ENCODE measurements at regions not wholly inside any gene's neighbourhood (a gene's known extent, or its start where the extent isn't known, plus 50 kb on each side); places are given as distances from the start of the nearest gene placed in this dataset.

GRCh38 chr2:16277117-16277516 is 336.8 kb downstream of the MYCN start:
- H3K27me3 Mint-ChIP-seq (ENCODE audit: unreplicated experiment): no peaks in the 10 kb centered on the region
- H3K9me3 Mint-ChIP-seq (ENCODE audit: unreplicated experiment): no peaks in the 10 kb centered on the region
- H3K4me3 Mint-ChIP-seq (ENCODE audit: unreplicated experiment): no peak overlapping the region
- H3K36me3 Mint-ChIP-seq (ENCODE audit: low read depth, unreplicated experiment): no peaks in the 10 kb centered on the region
- DNase-seq (ENCODE audit: low spot score): no peak
- no peak overlapping the region for H3K27ac Mint-ChIP-seq (ENCODE audit: unreplicated experiment)
- H3K4me1 Mint-ChIP-seq (ENCODE audit: unreplicated experiment): no peaks in the 10 kb centered on the region
- TF ChIP-seq CTCF (IDR thresholded peaks at IDR 0.05; ENCODE audit: unreplicated experiment): no peak

- no peaks in the 10 kb centered on the region for H3K27me3 Mint-ChIP-seq (ENCODE audit: unreplicated experiment)
- no peak for TF ChIP-seq CTCF (IDR thresholded peaks at IDR 0.05; ENCODE audit: unreplicated experiment)
- no peaks in the 10 kb centered on the region for H3K4me1 Mint-ChIP-seq (ENCODE audit: unreplicated experiment)
- no peaks in the 10 kb centered on the region for H3K9me3 Mint-ChIP-seq (ENCODE audit: unreplicated experiment)
- no peak overlapping the region for H3K27ac Mint-ChIP-seq (ENCODE audit: unreplicated experiment)
- H3K36me3 Mint-ChIP-seq (ENCODE audit: low read depth, unreplicated experiment): no peaks in the 10 kb centered on the region
- no peak overlapping the region for H3K4me3 Mint-ChIP-seq (ENCODE audit: unreplicated experiment)
- no peak for DNase-seq (ENCODE audit: low spot score)
These were observed 335.3 kb downstream of the MYCN start for GRCh38 chr2:16275661-16276060.

GRCh38 chr2:16275131-16275530 is 334.8 kb downstream of the MYCN start:
- Mint-ChIP-seq H3K27me3 (ENCODE audit: unreplicated experiment) (no peaks in the 10 kb centered on the region), H3K4me3 (ENCODE audit: unreplicated experiment) (no peak overlapping the region), H3K4me1 (ENCODE audit: unreplicated experiment) (no peaks in the 10 kb centered on the region), H3K9me3 (ENCODE audit: unreplicated experiment) (no peaks in the 10 kb centered on the region), H3K36me3 (ENCODE audit: low read depth, unreplicated experiment) (no peaks in the 10 kb centered on the region), H3K27ac (ENCODE audit: unreplicated experiment) (no peak overlapping the region)
- no peak for TF ChIP-seq CTCF (IDR thresholded peaks at IDR 0.05; ENCODE audit: unreplicated experiment)
- DNase-seq (ENCODE audit: low spot score): no peak

DNA sequence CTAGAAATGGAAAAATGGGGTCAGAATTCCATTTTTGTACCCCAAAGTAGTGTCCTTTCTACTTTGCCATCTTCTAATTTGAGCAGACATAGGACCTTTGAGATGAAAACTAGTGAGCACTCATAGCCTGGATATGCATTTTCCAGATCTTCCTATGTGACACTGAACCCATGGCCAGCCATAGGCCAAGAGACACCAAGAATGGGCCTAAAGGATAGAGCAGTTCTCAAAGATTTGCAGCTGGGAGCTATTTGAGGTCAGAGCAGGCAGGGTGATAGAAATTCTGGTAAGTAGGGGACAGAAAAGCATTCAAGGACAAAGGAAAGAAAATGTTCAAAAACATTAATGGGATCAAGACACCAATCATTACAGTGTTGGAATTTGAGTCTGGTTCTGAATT is 332.8 kb downstream of the MYCN start:
- DNase-seq (ENCODE audit: low spot score): no peak
- H3K4me3 Mint-ChIP-seq (ENCODE audit: unreplicated experiment): no peak overlapping the region
- no peaks in the 10 kb centered on the region for H3K36me3 Mint-ChIP-seq (ENCODE audit: low read depth, unreplicated experiment)
- TF ChIP-seq CTCF (IDR thresholded peaks at IDR 0.05; ENCODE audit: unreplicated experiment): no peak
- no peaks in the 10 kb centered on the region for H3K27me3 Mint-ChIP-seq (ENCODE audit: unreplicated experiment)
- no peaks in the 10 kb centered on the region for H3K9me3 Mint-ChIP-seq (ENCODE audit: unreplicated experiment)
- no peak overlapping the region for H3K27ac Mint-ChIP-seq (ENCODE audit: unreplicated experiment)
- H3K4me1 Mint-ChIP-seq (ENCODE audit: unreplicated experiment): no peaks in the 10 kb centered on the region

DNA sequence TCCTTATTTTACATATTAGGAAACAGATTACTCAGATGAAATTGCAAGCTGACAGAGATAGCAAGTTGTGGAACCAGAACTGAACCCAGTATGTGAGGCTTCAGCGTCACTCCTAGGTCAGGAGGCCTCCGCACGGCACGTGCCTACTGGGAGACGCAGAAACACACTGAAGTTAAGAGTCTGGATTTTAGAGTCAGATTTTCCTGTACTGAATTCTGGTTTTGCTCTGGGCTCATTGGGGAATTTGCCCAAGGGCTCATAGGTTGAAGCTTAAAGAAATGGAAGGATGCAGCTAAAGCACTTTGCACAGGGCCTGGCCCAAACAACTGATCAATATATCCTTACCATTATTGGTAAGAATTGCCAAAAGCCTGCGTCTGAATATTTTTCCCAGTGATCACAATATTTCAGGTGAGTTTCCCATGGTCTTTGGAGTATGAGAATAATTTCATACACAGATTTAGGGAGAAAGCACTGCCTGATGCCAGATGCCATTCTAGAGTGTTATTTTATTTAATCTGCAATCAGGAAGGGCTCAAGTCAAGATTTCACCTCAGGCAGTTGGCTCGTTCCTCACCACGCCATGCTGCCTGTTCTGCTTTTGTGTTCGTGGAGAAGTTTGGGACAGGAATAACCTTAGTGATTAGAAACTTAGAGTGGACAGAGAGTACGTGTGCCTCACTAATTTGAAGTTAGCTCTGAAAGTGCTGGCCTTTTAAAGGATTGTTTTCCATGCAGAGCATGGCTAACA is 331.9 kb downstream of the MYCN start:
- no peak overlapping the region for H3K4me3 Mint-ChIP-seq (ENCODE audit: unreplicated experiment)
- no peaks in the 10 kb centered on the region for H3K27me3 Mint-ChIP-seq (ENCODE audit: unreplicated experiment)
- no peak for TF ChIP-seq CTCF (IDR thresholded peaks at IDR 0.05; ENCODE audit: unreplicated experiment)
- no peaks in the 10 kb centered on the region for H3K9me3 Mint-ChIP-seq (ENCODE audit: unreplicated experiment)
- H3K36me3 Mint-ChIP-seq (ENCODE audit: low read depth, unreplicated experiment): no peaks in the 10 kb centered on the region
- no peak for DNase-seq (ENCODE audit: low spot score)
- no peaks in the 10 kb centered on the region for H3K4me1 Mint-ChIP-seq (ENCODE audit: unreplicated experiment)
- H3K27ac Mint-ChIP-seq (ENCODE audit: unreplicated experiment): no peak overlapping the region

All from endothelial cell (in vitro differentiated cells).